ENCODE measurements at regions not wholly inside any gene's neighbourhood (a gene's known extent, or its start where the extent isn't known, plus 50 kb on each side); places are given as distances from the start of the nearest gene placed in this dataset.
"Not testable (repeated sequence)": the region's sequence is repeated elsewhere in the genome, so short reads cannot be mapped to it uniquely, and the experiment has no call there.

DNA sequence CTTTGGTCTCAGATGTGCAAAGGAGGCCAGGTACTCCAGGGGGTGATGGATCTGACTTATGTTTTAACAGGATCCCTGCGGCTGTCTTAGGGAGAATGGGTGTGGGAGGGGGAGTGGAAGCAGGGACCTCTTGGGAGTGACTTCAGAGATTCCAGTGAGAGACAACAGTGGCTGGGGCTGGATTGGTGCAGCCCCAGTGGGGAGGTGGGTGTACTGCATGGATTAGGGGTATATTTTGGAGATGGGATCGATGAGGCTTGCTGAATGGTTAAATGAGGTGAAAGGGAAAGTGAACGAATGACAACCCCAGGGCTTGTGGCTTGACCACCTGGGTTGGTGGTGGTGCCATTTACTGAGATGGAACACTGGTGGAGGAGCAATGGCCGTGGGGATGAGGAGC, 211.0 kb downstream of the ATP6V0E2 start:
- TF ChIP-seq, protein P1, sequence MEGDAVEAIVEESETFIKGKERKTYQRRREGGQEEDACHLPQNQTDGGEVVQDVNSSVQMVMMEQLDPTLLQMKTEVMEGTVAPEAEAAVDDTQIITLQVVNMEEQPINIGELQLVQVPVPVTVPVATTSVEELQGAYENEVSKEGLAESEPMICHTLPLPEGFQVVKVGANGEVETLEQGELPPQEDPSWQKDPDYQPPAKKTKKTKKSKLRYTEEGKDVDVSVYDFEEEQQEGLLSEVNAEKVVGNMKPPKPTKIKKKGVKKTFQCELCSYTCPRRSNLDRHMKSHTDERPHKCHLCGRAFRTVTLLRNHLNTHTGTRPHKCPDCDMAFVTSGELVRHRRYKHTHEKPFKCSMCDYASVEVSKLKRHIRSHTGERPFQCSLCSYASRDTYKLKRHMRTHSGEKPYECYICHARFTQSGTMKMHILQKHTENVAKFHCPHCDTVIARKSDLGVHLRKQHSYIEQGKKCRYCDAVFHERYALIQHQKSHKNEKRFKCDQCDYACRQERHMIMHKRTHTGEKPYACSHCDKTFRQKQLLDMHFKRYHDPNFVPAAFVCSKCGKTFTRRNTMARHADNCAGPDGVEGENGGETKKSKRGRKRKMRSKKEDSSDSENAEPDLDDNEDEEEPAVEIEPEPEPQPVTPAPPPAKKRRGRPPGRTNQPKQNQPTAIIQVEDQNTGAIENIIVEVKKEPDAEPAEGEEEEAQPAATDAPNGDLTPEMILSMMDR (conservative IDR thresholded peaks at IDR 0.05), result not testable (repeated sequence)
- TF ChIP-seq EZH2 (IDR thresholded peaks at IDR 0.05; ENCODE audit: low read depth), result not testable (repeated sequence)
